AG08396 (cell line): ENCODE measurements at regions not wholly inside any gene's neighbourhood (a gene's known extent, or its start where the extent isn't known, plus 50 kb on each side); places are given as distances from the start of the nearest gene placed in this dataset.

Source experiments
- DNase-seq: peaks from one replicate; pipeline ENCODE4 v3.0.0; 2012; ENCODE audit warnings: low spot score, mixed read lengths

DNA sequence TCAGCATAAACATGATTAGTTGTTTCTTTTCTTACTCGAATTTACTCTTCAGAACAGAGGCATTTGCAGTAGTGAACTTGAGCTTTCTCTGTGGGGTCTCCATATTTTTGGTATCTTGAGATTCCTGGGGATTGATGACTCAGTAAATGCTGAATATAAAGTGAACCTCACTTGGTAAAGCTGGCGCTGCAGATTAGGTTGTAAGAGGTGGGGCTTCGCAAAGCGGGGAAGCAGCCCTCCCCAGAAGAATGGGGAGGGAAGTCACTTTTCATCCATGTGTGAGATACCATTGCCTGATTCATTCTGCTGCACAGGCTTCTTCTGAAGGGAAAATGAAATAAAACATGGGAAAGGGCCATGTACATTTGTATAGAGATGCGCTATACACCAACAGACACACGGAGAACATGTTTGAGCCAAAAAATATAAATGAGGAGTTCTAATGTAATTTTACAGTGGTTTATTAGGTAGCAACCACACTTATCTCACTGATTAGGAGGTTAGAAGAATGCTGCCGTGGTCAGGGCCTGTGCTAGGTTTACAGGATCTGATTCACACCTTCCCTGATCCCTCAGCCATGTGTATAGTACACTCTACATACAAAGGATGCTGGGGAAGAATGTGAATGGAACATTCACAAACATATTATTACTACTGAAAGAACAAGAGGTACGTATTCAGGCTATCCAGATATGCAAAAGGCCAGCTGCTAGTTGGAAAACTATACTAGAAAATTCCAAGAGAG, 63.5 kb downstream of the DNTTIP2 start:
- DNase-seq = no peak

DNA sequence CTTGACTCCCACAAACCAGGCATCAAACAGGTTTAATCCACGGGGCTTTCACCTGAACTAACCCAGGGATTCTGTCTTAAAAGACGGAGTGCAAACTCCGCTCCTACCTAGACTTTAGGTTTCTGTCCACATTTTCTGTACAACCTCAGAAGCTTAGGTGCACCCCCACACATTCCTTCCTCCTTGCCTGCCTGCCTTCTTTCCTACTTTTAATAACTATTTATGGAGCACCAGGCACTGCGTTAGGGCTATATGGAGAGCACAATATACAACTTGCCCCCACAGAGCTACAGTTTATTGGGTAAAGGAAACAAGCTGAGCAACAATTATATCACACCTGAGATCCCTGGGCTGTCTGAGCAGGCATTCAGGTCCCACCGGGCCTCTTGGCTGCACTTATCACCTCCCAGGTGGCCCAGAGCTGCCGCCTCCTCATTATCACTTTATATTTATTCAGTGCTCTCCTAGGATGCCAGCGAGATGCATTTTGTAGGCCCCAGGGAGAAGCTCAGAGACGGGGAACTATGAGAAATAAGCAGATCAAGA, 64.1 kb downstream of the DNTTIP2 start:
- DNase-seq = no peak

DNA sequence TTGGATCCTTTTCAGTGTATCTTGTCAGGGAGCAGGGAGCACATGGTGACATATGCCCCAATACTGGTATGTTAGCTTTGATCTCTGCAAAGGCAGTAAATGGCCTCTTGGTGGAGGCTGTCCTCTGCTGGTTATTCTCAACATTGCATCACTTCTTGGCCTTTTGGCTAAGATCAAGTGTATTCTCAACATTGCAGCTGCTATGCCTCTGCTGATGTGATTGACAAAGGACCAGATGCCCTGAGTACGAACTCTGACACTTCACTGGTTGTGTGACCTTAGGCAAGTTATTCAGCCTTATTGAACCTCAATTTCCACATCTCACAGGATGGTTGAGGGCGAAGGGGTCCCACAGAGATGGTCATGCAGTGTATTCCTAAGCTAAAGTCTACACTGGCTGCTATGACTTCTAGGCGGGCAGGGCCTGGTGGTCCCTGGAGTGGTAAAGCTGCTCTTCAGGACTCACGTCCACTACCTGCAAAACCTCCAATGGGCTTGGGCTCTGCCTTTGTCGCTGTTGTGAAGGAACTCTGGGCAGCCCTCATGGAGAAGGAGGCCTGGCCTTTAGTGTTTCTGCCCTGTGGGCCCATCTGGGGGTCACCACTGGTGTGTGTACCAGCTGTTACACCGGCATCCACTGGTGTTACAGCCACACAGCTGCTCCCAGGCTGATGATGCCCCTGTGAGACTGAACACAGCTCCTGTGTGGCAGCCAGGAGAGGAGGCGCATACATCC, 64.8 kb downstream of the DNTTIP2 start:
- peak; percentile 63 for DNase-seq

DNA sequence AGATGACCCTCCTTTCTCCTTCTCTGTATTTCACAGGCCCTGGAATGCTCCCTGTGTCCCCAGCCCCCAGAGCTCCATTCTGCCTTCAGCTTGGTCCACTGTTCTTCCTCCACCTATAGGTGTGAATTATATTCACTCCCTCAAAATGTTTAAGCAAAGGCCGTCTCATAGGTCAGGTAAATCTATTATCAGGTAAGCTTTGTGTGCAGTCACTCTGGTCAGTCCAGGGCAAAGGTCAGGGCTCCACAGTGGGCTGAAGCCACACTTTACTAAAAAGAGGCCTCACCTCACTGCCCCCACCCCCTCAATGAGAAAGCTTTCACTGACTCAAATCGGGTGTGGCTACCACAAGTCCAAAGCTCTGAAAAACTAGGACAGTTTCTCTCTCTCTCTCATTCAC, 65.9 kb downstream of the DNTTIP2 start:
- no peak for DNase-seq

DNA sequence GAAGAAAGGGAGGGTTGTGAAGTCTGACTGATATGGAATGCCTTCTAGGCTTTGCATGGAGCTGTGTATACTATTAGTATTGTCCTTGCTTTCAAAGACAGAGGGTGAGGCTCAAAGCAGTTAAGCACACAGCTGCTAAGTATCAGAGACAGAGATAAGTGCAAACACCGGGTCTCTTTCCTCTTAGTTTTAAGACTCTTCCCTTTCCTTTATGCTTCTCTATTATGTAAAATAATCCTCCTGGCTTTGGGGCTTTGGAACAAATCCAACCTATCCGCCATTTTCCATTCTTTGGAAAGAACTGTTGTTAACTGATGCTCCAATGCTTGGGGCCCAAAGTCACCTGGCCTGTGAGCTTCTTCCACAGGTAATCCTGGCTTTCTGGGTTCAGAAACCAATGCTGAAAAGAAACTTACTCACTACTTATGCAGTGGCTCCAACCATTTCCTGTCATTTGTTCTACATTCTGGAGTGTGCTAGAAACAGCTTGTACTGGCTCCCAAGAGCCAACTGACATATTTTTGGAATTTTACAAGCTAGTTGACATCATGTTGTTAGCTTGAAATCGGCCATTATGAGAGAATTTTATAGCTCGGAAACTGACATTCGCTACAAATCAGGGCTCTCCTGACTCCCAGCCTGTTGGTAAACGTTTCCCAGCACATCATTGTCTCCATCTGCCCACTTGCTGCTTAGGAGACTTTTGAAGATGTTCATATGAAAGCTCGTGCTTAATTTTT, 67.5 kb downstream of the DNTTIP2 start:
- no peak for DNase-seq

DNA sequence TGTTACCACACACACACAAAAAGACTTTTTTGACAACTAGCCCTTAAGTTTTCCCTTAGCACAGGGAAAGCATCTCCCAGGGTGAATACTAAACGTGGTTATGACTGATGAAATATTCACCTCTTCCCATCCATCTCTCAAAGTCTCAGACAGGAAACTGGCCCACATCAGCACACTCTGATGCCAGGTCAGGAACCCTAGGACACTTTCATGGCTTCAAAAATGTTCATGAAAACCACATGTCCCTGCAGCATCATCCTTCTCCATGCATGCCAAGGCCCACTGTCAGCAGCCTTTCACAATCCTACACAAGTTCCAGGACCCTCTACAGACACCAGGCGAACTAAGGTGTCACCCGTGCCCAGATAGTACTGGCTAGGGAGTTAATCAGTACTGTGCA, 68.7 kb downstream of the DNTTIP2 start:
- DNase-seq = no peak

DNA sequence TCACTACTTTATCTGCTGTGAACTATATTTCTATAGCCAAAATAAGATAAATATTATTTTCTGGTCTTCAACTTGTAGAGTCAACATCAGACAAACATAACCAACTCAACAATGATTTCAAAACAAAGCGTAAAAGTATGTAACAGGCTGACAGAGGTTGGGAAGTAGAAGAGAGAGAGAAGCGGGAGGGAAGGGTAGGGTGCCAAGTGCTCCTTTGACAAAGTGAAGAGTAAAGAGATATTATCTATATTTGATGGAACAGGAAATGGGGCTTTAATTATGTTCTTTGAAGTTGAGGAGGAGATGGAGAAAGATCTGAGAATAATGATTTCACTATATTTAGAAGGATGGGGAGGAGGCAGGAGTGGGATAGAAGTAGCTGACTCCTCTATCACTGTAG, 70.1 kb downstream of the DNTTIP2 start:
- DNase-seq = no peak

DNA sequence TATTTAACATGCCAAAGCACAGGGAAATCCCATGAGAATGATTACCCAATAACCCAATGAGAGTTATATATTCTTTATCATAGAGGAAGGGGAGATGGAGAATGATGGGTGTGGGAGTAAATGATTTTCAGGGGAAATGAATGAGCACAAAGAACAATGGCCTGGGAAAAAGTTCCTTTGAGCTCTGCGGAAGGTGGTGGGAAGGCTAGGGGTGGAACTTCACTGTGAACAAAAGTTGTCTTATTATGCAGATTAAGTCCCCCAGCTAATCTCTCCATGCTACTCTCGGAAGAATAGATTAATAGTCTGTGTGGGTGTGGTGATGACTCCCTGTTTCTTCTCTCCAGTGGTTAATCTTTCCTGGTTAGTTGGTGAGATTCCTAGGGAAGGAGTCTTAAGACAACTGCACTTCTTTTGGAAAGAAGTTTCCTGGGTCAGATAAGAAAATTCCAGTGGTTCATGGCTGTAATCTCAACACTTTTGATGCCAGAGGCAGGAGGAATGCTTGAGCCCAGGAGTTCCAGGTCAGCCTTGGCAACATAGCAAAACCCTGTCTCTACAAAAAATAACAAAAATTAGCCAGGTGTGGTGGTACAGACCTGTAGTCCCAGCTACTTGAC, 71.6 kb downstream of the DNTTIP2 start:
- DNase-seq = no peak

DNA sequence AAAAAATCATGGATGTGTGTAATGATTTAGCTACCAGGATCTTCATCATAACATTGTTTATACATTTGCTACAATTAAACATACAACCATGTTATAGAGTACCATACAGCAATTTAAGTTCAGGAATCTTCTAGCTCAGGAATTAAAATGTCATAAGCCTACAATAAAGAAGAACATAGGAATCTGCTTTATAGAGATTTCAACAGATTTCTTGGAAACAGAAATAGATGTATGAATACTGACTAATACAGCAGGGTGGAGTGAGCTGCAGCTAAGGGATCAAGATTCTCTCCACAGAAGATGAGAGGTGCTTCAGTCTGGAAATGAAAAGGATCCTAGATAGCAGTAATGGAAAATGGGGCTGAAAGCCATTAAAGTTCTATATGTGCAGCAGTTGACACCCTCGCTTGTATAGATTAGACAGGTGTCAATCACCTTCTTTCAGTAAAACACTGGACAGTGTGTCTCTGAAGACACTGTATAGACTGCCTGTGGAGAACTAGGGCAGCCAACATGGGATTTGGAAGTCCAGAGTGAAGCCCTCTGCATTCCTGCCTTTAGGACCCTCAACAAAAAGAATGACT, 73.9 kb downstream of the DNTTIP2 start:
- DNase-seq = no peak

DNA sequence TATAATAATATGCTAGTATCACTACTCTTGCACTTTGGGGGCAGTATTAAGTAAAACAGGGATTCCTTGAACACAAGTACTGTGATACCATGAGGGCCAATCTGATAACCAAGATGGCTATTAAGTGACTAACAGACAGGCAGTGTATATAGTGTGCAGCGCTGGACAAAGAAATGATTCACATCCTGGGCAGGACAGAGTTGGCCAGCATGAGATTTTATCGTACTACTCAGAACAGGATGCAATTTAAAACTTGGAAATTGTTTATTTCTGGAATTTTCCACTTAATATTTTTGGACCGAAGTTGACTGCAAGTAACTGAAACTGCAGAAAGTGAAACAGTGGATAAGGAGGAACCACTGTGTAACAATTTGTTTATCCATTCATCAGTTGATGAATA, 74.6 kb downstream of the DNTTIP2 start:
- DNase-seq = peak; percentile 60

DNA sequence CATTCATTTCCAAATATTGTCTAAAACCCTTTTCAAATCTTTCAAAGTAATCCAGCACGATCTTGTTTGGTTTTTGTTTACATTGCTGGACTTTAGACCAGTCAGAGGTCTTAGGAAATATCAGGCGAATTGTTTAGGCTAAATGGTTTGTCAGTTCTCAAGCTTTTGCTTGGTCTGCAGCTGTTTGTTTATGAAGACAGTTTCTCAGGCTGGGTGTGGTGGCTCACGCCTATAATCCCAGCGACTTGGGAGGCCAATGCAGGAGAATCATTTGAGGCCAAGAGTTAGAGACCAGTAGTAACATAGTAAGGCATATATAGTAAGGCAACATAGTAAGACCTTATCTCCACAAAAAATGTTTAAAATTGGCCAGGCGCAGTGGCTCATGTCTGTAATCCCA, 77.5 kb downstream of the DNTTIP2 start:
- DNase-seq = no peak

DNA sequence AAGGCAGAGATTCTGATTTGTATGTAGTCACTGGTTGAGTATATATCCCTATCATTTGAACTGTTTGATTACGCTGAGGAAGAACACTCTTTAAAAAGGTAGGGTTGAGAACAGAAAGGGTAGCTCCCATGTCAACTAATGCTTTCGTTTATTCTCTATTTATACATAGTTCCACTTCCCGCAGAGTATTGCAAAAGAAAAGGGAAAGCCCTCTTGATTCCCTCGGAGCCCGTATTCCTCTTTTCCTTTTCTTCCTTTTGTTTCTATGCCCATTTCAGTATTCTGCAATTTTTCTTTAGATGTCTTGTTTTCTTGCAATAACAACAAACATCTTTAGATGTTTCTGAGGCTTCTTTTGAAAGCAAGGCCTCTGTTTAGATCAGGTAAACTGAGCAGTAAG, 78.2 kb downstream of the DNTTIP2 start:
- no peak for DNase-seq

DNA sequence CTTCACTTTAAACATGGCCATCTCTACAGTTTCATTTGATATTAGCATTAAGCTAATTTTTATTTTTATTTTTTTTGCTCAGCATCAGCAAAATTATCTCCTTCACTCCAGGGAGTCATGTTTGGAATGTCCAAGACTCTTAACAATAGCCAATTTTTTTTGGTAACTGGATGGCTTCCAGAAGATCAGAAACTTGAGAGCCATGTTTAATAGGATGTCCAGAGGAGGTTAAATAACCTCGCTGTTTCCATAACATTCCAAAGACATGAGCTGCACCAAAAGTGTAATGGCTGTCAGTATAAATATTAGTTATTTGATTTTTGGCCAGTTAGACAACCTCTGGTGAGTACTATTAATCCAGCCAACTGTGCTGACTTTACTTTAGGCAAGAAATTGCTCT, 80.7 kb downstream of the DNTTIP2 start:
- DNase-seq = peak; percentile 71

DNA sequence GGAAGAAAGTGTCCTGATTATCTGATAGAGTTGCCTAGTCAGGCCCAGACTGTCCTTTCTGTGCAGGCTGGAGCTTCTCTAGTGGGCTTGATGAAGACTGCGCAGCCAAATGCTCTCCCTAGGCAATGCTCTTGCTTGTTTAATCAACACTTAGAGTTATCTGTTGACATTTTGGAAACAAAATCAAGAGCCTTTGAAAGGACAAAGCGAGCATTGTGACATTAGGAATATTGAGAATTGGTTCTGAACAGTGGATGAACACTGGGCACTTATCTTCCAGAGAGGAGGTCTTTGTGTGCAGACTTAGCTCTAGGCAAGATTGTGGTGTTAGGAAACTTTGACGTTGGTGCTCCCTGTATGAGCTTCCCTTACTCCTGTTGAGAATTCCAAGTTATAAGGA, 94.5 kb downstream of the DNTTIP2 start:
- DNase-seq = no peak

DNA sequence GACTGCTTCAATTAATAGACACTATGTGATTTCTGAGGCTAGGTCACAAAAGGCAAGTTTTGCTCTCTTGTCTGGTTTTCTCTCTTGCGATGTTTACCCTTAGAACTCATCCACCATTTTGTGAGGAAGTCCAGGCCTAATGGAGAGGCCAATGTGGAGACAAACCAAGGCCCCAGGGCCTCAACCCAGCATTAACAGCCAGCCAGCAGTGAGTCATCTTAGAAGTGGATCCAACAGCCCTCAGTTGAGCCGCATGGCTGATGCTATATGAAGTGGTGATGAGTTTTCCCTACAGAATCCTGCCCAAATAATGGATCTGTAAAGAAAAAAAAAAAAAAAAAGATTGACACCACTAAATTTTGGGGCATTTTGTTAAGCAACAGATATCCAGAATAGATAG, 95.1 kb downstream of the DNTTIP2 start:
- DNase-seq = no peak

DNA sequence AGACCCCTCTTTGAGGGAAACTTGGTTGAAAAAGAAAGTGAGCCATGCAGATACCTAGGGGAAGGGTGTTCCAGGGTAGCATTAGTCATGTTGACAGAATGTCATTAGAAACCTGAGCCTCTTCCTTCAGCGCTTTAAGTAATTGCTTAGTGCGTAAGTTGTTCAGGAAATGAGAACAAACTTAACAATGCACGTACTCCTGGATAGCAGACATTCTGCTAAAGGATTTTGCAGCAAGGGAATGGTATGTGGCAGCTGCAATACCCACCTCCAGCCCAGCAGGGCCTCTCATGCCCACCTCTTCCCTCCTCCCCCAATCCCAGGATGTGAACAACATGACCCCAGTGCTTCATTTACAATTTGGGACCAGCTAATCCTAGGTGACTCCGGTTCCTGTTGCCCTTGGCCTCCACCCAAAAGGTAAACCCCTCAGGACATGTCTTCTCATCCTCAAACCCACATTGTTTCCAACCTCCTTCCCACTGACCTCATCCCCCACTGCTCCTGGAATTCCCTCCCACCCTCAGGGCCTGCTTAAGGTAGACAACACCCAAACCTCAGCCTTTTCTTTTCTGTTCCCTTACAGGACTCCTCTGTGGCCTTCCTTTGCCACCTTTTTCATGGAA, 98.0 kb upstream of the BCAR3 start:
- no peak for DNase-seq

DNA sequence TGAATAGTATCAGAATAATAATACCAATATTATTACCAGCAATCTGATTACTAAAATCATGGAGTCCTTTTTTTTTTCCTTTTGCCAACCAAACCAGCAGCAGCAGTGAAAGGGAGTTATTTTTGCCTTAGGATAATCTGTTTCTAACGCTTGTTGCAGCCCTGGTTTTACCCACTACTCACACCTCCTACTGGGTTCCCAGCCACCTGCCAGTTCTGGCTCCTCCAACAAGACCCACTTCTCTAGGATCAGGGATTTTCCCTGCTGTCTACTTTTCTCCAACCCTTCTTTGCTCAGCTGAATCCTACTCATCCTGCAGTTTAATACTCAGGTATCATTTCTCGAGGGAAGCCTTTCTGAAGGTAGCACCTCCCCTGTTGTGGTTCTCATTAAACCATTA, 96.8 kb upstream of the BCAR3 start:
- DNase-seq = no peak

DNA sequence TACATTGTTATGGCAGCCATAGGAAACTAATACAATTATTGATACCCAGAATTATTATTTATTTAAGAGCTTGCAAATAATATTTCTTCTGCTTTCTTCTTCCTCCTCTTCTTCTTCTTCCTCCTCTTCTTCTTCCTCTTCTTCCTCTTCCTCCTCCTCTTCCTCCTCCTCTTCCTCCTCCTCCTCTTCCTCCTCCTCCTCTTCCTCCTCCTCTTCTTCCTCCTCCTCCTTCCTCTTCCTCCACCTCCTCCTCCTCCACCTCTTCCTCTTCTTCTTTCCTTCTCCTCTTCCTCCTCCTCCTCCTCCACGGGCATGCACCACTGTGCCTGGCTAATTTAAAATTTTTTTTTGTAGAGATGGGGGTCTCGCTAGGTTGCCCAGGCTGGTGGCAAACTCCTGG, 95.6 kb upstream of the BCAR3 start:
- DNase-seq = no peak

DNA sequence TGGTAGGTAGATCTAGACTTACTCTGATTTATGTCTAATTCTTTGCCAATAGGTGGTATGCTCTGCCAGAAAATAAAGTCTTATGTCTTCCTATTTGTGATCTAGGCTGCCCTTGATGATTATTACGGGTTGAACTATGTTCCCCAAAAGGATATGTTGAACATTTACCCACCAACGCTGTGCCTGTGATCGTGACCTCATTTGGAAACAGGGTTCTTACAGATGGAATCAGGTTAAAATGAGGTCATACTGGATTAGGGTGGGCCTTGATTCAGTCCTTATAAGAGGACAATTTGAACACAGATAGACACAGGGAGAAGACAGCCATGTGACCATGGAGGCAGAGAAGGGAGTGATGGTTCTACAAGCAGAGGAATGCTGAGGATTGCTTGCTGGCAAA, 95.1 kb upstream of the BCAR3 start:
- no peak for DNase-seq

DNA sequence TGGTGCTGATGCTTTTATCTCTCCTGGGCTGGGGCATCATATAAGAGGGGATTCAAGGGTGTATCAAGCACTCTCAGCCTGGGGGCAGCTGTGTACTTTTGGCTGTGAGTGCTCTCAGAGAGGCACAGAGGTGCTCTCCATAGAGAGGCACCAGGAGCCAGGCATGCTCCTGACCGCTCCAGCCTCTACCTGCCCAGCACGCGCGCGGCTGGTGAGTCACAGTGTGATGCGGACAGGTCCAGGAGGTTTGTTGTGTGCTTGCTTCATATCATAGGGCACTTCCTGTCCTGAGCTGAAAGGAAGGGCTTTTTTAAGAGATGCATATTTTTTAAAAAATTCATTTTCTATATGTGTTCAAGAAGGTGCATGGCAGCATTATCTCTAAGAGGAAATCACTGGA, 93.6 kb upstream of the BCAR3 start:
- no peak for DNase-seq

DNA sequence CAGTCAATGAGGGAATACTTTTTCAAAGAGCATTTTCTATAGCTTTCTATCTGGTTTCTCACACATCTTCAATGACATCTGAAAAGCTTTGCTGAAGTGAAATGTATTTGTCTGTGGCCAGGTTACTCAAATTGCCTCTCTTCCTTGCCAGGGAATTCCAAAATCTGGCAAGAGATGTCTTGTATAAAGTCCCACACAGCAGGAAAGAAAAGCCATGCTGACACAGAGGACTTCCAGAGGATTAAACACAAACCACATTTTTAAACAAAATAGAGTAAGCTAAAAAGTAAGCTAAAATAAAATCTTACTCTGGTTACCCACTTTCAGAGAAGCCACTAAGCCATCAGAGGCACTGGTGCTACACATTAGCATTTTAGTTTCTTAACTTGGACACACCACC, 93.1 kb upstream of the BCAR3 start:
- DNase-seq = no peak
